Esophagus squamous epithelium (tissue), 5 donors: ENCODE measurements at regions not wholly inside any gene's neighbourhood (a gene's known extent, or its start where the extent isn't known, plus 50 kb on each side); places are given as distances from the start of the nearest gene placed in this dataset.

Source experiments
- DNase-seq: peaks from one replicate; lab custom pipeline; 2025; lab: John Stamatoyannopoulos, UW
- H3K27ac ChIP-seq, 4 donors: fragments of 200-600 bp; sonication (generic); one replicate each; pipeline ENCODE4 v1.5.1; 2016 to 2019; ENCODE audit warnings: mild to moderate bottlenecking in 1 of 4
- H3K27me3 ChIP-seq, 4 donors: fragments of 200-600 bp; sonication (generic); 1 replicate in 3 of 4; 2 replicates in 1 of 4; pipeline versions ENCODE4 v1.5.1 to v1.6.0; 2017 to 2021; ENCODE audit warnings: antibody characterized with exemption in 1 of 4
- H3K36me3 ChIP-seq, 3 donors: fragments of 200-600 bp; sonication (generic); one replicate each; pipeline ENCODE4 v1.5.1; 2016 to 2019
- H3K4me1 ChIP-seq, 3 donors: fragments of 200-600 bp; sonication (generic); one replicate each; pipeline ENCODE4 v1.5.1; 2017 to 2019
- H3K4me3 ChIP-seq, 4 donors: fragments of 200-600 bp; sonication (generic); 1 replicate in 3 of 4; 2 replicates in 1 of 4; pipeline ENCODE4 v1.5.1; 2016 to 2019; ENCODE audit warnings: mild to moderate bottlenecking in 2 of 4, moderate library complexity in 1 of 4
- H3K9me3 ChIP-seq, 3 donors: fragments of 200-600 bp; sonication (generic); one replicate each; pipeline ENCODE4 v1.5.1; 2016 to 2019
- CTCF ChIP-seq, 6 experiments: fragments of 450-650 bp in 4 of 6; fragments of 200-600 bp in 2 of 6; sonication (generic) in 2 of 6; IDR thresholded peaks; one replicate each; pipeline ENCODE4 v1.5.1; 2016 to 2019; ENCODE audit warnings: antibody characterized with exemption in 6 of 6, mild to moderate bottlenecking in 4 of 6, moderate library complexity in 4 of 6
- POLR2A ChIP-seq, 4 donors: fragments of 450-650 bp; IDR thresholded peaks; one replicate each; pipeline ENCODE4 v1.6.1; 2017; ENCODE audit warnings: antibody characterized with exemption in 4 of 4, mild to moderate bottlenecking in 4 of 4, moderate library complexity in 3 of 4
- WGBS, 2 donors: methylation state at CpG; one replicate each; pipeline ENCODE4 v1.1.5; 2018; 5-methylcytosine and 5-hydroxymethylcytosine counted together
- intact Hi-C: fragments of 100-400 bp; cut with DNase I; formaldehyde crosslinking; loops from one replicate; pipeline ENCODE4 v1.15.0; 2022
- donor health status: DM: yes; HTN: yes; CAD: no.

DNA sequence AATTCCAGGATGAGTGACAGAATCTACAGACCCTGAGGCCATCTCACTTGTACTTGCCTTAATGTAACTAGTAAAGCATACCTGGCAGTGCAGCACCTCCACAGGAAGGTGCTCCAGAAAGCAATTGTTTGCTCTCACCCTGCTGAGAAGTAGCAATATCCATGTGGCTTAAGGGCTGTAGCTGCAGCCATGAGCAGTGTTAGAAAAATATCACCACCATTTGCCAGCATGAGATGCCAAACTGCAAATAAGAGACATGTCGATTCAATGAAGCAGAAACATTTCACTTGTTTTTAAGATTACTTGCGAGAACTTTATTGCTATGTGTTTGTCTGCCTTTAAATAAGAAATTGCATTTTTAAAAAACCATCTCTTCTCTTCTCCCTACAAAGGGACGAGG lies 151.5 kb downstream of the PRL start:
- H3K4me3 ChIP-seq, result no peak overlapping the region
- no peak for TF ChIP-seq POLR2A (IDR thresholded peaks at IDR 0.05)
- TF ChIP-seq CTCF (IDR thresholded peaks at IDR 0.05), result no peak
- H3K27me3 ChIP-seq, result peaks cover 0 to 4% (median 0%) of the 10 kb centered on the region in 4 donors
- intact Hi-C loops, result no loop called here
- 20 to 36% methylated on average over 3 of the region's 3 CpGs for WGBS, 2 donors
- no peak for DNase-seq
- H3K4me1 ChIP-seq, result peaks cover 0 to 59% (median 15%) of the 10 kb centered on the region in 3 donors
- H3K36me3 ChIP-seq, result no peaks in the 10 kb centered on the region
- no peak overlapping the region for H3K27ac ChIP-seq
- H3K9me3 ChIP-seq, result no peaks in the 10 kb centered on the region

DNA sequence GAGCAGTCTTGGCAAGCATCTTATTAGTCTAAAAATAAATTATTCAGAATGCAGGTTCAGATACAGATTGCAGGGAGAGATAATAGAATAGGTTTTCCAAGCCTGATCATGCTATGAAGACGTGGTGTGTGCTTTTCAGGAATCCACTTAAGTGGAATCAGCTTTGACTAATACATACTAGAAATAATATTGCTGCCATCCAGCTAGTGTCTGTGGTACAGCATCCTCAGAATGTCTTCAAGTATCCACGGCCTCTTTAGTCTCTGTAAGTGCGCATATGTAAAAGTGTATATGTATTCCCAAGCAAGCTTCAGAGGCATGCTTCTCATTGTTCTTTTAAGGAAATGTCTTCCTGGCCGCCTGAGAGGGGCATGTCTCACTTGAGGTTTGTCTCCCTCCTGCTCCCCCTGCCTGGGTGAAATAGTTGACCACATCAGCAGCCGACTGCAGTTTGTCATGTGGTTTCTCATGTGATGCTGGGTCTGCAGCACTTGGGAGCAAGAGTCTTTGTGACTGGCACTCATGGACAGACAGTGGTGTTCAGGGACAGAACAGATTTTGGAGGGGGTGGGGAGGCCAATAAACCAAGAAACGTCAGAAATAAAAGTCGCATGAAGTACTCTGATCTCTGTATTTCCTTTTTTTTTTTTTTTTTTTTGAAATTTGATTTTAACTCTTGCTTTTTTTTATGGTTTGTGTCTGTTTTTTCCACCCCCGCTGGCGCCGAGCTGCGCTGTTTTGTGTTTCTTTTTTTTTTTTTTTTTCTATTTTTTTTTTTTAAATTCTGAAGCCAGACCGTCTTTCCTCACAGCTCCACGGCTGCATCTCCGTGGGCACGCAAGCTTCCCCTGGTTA lies 150.8 kb downstream of the PRL start:
- intact Hi-C loops, result no loop called here

GRCh38 chr6:22146678-22146930 lies 150.2 kb downstream of the PRL start:
- TF ChIP-seq POLR2A (IDR thresholded peaks at IDR 0.05) (no peak), CTCF (IDR thresholded peaks at IDR 0.05) (no peak)

More for the DNA sequence above, 150.8 kb downstream of the PRL start:
- Histone ChIP-seq H3K9me3 (no peaks in the 10 kb centered on the region), H3K36me3 (no peaks in the 10 kb centered on the region), H3K4me3 (no peak overlapping the region), H3K4me1 (peaks cover 0 to 56% (median 15%) of the 10 kb centered on the region in 3 donors), H3K27ac (no peak overlapping the region), H3K27me3 (peaks cover 0 to 4% (median 0%) of the 10 kb centered on the region in 4 donors)
- WGBS, 2 donors, result 51 to 62% methylated on average over 10 to 14 of the region's 15 CpGs
- peak in 3 of 6 experiments; percentile 8 to 13 (median 10) for TF ChIP-seq CTCF (IDR thresholded peaks at IDR 0.05)
- no peak for TF ChIP-seq POLR2A (IDR thresholded peaks at IDR 0.05)
- no peak for DNase-seq

DNA sequence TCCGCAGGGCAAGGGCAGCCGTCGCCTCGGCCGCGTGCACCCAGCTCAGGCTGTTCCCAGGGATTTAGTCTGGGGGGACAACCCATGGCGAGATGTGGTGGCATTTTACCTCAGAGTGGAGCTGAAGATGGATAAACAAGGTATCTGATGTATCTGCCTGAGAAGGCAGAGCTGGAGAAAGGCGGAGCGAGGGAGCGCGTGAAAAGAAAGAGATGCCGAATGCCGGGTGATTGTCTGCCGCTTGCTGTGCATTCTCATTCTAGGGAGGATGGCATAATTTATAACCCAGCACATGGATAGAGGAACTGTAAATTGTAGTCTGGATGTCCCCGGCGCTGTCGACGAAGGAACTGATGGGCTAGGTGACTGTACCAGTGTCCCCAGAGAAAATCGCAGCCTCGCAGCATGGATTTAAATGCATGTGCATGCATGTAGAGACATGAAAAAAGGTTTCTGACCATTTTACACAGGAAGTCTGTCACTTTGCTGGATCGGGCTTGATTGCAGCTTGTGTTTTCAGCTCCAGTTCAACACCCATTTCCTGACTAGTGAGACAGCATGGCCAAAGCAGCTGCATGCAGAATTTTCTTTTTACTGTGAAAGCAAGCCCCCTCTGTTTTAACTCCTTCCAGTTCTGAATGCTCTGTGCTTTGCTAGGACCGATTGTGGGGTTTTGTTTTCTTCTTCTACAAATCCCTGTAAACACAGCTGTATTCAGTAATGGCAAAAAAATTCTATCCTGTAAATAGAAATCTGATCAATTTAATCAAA lies 149.7 kb downstream of the PRL start:
- H3K4me1 ChIP-seq, result peaks cover 0 to 50% (median 15%) of the 10 kb centered on the region in 3 donors
- no peak overlapping the region for H3K27ac ChIP-seq
- 59 to 65% methylated on average over 19 to 21 of the region's 22 CpGs for WGBS, 2 donors
- TF ChIP-seq CTCF (IDR thresholded peaks at IDR 0.05) (no peak), POLR2A (IDR thresholded peaks at IDR 0.05) (no peak)
- peaks cover 0 to 4% (median 0%) of the 10 kb centered on the region in 4 donors for H3K27me3 ChIP-seq
- no peaks in the 10 kb centered on the region for H3K36me3 ChIP-seq
- peak overlapping the region in 3 of 4 donors; percentile 13 to 34 (median 20) for H3K4me3 ChIP-seq
- H3K9me3 ChIP-seq, result no peaks in the 10 kb centered on the region
- DNase-seq, result no peak
- intact Hi-C loops, result no loop called here

More at GRCh38 chr6:22146678-22146930, 150.2 kb downstream of the PRL start:
- Histone ChIP-seq H3K4me3 (peak overlapping the region in 3 of 4 donors; percentile 13 to 34 (median 20)), H3K36me3 (no peaks in the 10 kb centered on the region), H3K27me3 (peaks cover 0 to 4% (median 0%) of the 10 kb centered on the region in 4 donors), H3K9me3 (no peaks in the 10 kb centered on the region), H3K4me1 (peaks cover 0 to 51% (median 15%) of the 10 kb centered on the region in 3 donors), H3K27ac (no peak overlapping the region)
- no peak for DNase-seq
- WGBS, 2 donors, result no CpG with 5 or more reads among the region's 17 CpGs
- intact Hi-C loops, result no loop called here
